GM23248 (cell line): ENCODE measurements at regions not wholly inside any gene's neighbourhood (a gene's known extent, or its start where the extent isn't known, plus 50 kb on each side); places are given as distances from the start of the nearest gene placed in this dataset.
A peak's percentile ranks its signal among the peaks of the same experiment; 100 is the strongest.

Experiments
- DNase-seq: peaks from one replicate; pipeline ENCODE4 v3.0.0-alpha.2; 2015
- H2AFZ ChIP-seq: fragments of 200-600 bp; sonication (generic); 2 replicates; pipeline ENCODE4 v1.6.1; 2016; ENCODE audit warnings: antibody characterized with exemption
- H3F3A ChIP-seq: fragments of 200-600 bp; sonication (generic); 2 replicates; pipeline ENCODE4 v1.6.1; 2016; ENCODE audit warnings: mild to moderate bottlenecking, antibody characterized with exemption, mixed run types; ENCODE audit not compliant: insufficient read depth
- H3K27ac ChIP-seq: fragments of 200-600 bp; sonication (generic); 2 replicates; pipeline ENCODE4 v1.5.1; 2016; ENCODE audit warnings: mild to moderate bottlenecking
- H3K27me3 ChIP-seq: fragments of 200-600 bp; sonication (generic); replicated peaks from 2 replicates; pipeline ENCODE4 v1.6.1; 2016; ENCODE audit warnings: mild to moderate bottlenecking; ENCODE audit not compliant: insufficient read depth
- H3K36me3 ChIP-seq: fragments of 200-600 bp; sonication (generic); 2 replicates; pipeline ENCODE4 v1.6.1; 2016; ENCODE audit warnings: low read depth, mild to moderate bottlenecking
- H3K4me1 ChIP-seq: fragments of 200-600 bp; sonication (generic); 2 replicates; pipeline ENCODE4 v1.6.1; 2016; ENCODE audit warnings: mild to moderate bottlenecking; ENCODE audit not compliant: insufficient read depth
- H3K4me2 ChIP-seq: fragments of 200-600 bp; sonication (generic); one replicate; pipeline ENCODE4 v1.6.1; 2016; ENCODE audit warnings: mild to moderate bottlenecking; ENCODE audit not compliant: unreplicated experiment
- H3K4me3 ChIP-seq: fragments of 200-600 bp; sonication (generic); 2 replicates; pipeline ENCODE4 v1.5.1; 2016; ENCODE audit warnings: mild to moderate bottlenecking
- H3K79me2 ChIP-seq: fragments of 200-600 bp; sonication (generic); 2 replicates; pipeline ENCODE4 v1.6.1; 2016; ENCODE audit warnings: mild to moderate bottlenecking; ENCODE audit not compliant: insufficient read depth
- H3K9ac ChIP-seq: fragments of 200-600 bp; sonication (generic); 2 replicates; pipeline ENCODE4 v1.6.1; 2016; ENCODE audit warnings: mild to moderate bottlenecking
- H3K9me2 ChIP-seq: fragments of 200-600 bp; sonication (generic); 2 replicates; pipeline ENCODE4 v1.6.1; 2016; ENCODE audit warnings: mixed run types, mild to moderate bottlenecking, moderate library complexity; ENCODE audit not compliant: insufficient read depth
- H3K9me3 ChIP-seq: fragments of 200-600 bp; sonication (generic); one replicate; pipeline ENCODE4 v1.6.1; 2017; ENCODE audit warnings: low read depth
- H4K20me1 ChIP-seq: fragments of 200-600 bp; sonication (generic); 2 replicates; pipeline ENCODE4 v1.6.0; 2016; ENCODE audit not compliant: insufficient read depth
- EZH2 ChIP-seq: fragments of 200-600 bp; sonication (generic); IDR thresholded peaks from 2 replicates; pipeline ENCODE4 v1.6.1; 2018; ENCODE audit warnings: antibody characterized with exemption, mild to moderate bottlenecking; ENCODE audit not compliant: insufficient read depth, poor library complexity, severe bottlenecking
- EZH2phosphoT487 ChIP-seq: fragments of 200-600 bp; sonication (generic); IDR thresholded peaks from 2 replicates; pipeline ENCODE4 v1.6.1; 2018; ENCODE audit warnings: antibody characterized with exemption, moderate library complexity, mild to moderate bottlenecking, low read depth; ENCODE audit not compliant: insufficient read depth
- WGBS, 2 experiments: methylation state at CpG; one replicate each; pipeline ENCODE4 v1.1.6; 2015 to 2017; ENCODE audit warnings: low lambda C conversion rate in 2 of 2, low coverage in 1 of 2; ENCODE audit errors: missing lambda C conversion rate in 2 of 2; 5-methylcytosine and 5-hydroxymethylcytosine counted together
- in situ Hi-C: fragments of 300-500 bp; cut with MboI; formaldehyde crosslinking; loops from 2 replicates; pipeline ENCODE4 v1.15.0; 2020

DNA sequence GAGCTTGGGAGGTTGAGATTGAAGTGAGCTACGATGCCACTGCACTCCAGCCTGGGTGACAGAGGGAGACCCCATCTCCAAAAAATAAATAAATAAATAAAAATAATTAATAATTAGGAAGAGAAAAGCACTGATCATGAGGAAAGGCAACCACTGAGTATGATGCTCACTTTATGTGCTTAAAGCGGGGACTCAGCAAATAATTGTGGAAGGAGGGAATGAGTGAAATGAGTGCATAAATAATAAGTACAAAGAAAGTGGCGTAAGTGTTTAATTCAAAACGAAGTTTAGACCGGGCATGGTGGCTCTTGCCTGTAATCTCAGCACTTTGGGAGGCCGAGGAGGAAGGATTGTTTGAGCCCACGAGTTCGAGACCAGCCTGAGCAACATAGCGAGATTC is 94.9 kb upstream of the MKLN1 start:
- Histone ChIP-seq H3K9me3 (no peaks in the 10 kb centered on the region), H3K9ac (no peak overlapping the region), H4K20me1 (no peaks in the 10 kb centered on the region), H3K27ac (no peak overlapping the region), H3K4me1 (peaks cover 20% of the 10 kb centered on the region), H3K4me2 (no peak overlapping the region), H3K36me3 (no peaks in the 10 kb centered on the region), H2AFZ (no peak overlapping the region), H3K27me3 (no peaks in the 10 kb centered on the region), H3K4me3 (no peak overlapping the region), H3K9me2 (no peaks in the 10 kb centered on the region), H3F3A (peaks cover 7% of the 10 kb centered on the region; the same call in 1 of the 2 replicates), H3K79me2 (no peaks in the 10 kb centered on the region)
- DNase-seq = no peak
- TF ChIP-seq EZH2phosphoT487 (no peak), EZH2 (no peak)
- in situ Hi-C loops = no loop called here
- WGBS, 2 experiments = 80 to 87% methylated on average over 9 of the region's 9 CpGs

DNA sequence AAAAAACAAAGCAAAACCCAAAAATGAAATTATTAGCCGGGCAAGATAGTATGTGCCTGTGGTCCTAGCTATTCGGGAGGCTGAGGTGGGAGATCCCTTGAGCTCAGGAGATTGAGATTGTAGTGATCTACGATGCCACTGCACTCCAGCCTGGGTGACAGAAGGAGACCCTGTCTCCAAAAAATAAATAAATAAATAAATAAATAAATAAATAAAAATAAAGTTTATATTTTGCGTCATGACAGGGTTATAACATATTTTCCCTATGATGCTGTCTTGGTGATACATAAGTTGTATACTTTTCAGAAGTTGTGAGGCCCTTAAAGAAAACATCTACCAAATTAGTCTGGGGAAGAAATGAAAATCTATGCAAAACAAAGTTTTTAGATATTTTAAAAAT is 94.5 kb upstream of the MKLN1 start:
- H3K9me2 ChIP-seq = no peaks in the 10 kb centered on the region
- no peak overlapping the region for H3K4me2 ChIP-seq
- H3K27ac ChIP-seq = no peak overlapping the region
- H3K36me3 ChIP-seq = no peaks in the 10 kb centered on the region
- no peak overlapping the region for H3K9ac ChIP-seq
- H3K4me1 ChIP-seq = peaks cover 24% of the 10 kb centered on the region
- no peaks in the 10 kb centered on the region for H3K9me3 ChIP-seq
- H3F3A ChIP-seq = peaks cover 11% of the 10 kb centered on the region
- no peaks in the 10 kb centered on the region for H4K20me1 ChIP-seq
- 96 to 98% methylated on average over 4 of the region's 4 CpGs for WGBS, 2 experiments
- H3K4me3 ChIP-seq = no peak overlapping the region
- in situ Hi-C loops = no loop called here
- H3K27me3 ChIP-seq = no peaks in the 10 kb centered on the region
- TF ChIP-seq EZH2 = no peak
- no peak for TF ChIP-seq EZH2phosphoT487
- no peaks in the 10 kb centered on the region for H3K79me2 ChIP-seq
- DNase-seq = no peak
- no peak overlapping the region for H2AFZ ChIP-seq

- no peak for DNase-seq
- H3K36me3 ChIP-seq = no peaks in the 10 kb centered on the region
- peaks cover 17% of the 10 kb centered on the region for H3F3A ChIP-seq
- H3K4me2 ChIP-seq = peak overlapping the region; percentile 34
- H2AFZ ChIP-seq = peak overlapping the region; percentile 60; the same call in 1 of the 2 replicates
- H3K79me2 ChIP-seq = no peaks in the 10 kb centered on the region
- no peak overlapping the region for H3K4me3 ChIP-seq
- H4K20me1 ChIP-seq = no peaks in the 10 kb centered on the region
- in situ Hi-C loops = no loop called here
- peak overlapping the region; percentile 79 for H3K27ac ChIP-seq
- H3K9me2 ChIP-seq = no peaks in the 10 kb centered on the region
- no peaks in the 10 kb centered on the region for H3K9me3 ChIP-seq
- H3K9ac ChIP-seq = peak overlapping the region; percentile 62
- H3K27me3 ChIP-seq = no peaks in the 10 kb centered on the region
- H3K4me1 ChIP-seq = peaks cover 32% of the 10 kb centered on the region
- TF ChIP-seq EZH2phosphoT487 = no peak
- TF ChIP-seq EZH2 = no peak
- WGBS, 2 experiments = 68% methylated on average over 8 of the region's 8 CpGs
These were observed 92.8 kb upstream of the MKLN1 start for GRCh38 chr7:131234719-131235488.

- Histone ChIP-seq H3K27me3 (no peaks in the 10 kb centered on the region), H4K20me1 (no peaks in the 10 kb centered on the region), H3K9me3 (no peaks in the 10 kb centered on the region), H3K4me2 (peak overlapping the region; percentile 66), H3F3A (peaks cover 17% of the 10 kb centered on the region), H3K4me1 (peaks cover 32% of the 10 kb centered on the region), H3K36me3 (no peaks in the 10 kb centered on the region), H3K9me2 (no peaks in the 10 kb centered on the region), H3K4me3 (no peak overlapping the region; the same call in 1 of the 2 replicates), H3K79me2 (no peaks in the 10 kb centered on the region), H3K9ac (peak overlapping the region; percentile 62), H2AFZ (peak overlapping the region; percentile 60), H3K27ac (peak overlapping the region; percentile 79)
- no peak for TF ChIP-seq EZH2
- TF ChIP-seq EZH2phosphoT487 = no peak
- DNase-seq = peak; percentile 98
- in situ Hi-C loops = no loop called here
- WGBS, 2 experiments = 36% methylated on average over 13 of the region's 13 CpGs
These were observed 92.0 kb upstream of the MKLN1 start for GRCh38 chr7:131235489-131236317.
